ENCODE measurements at regions not wholly inside any gene's neighbourhood (a gene's known extent, or its start where the extent isn't known, plus 50 kb on each side); places are given as distances from the start of the nearest gene placed in this dataset.
A peak's percentile ranks its signal among the peaks of the same experiment; 100 is the strongest.

GRCh38 chrX:40318076-40318475 lies 220.3 kb upstream of the BCOR start:
- TF ChIP-seq POLR2A (IDR thresholded peaks at IDR 0.05) (no peak), CTCF (IDR thresholded peaks at IDR 0.05) (no peak)
- DNase-seq (ENCODE audit: low spot score in 2 of 2): peak in 1 of 2 donors; percentile 65
- no peak overlapping the region for H3K4me3 ChIP-seq (ENCODE audit: low read depth, poor library complexity, severe bottlenecking)
- 70 to 83% methylated on average over 6 of the region's 6 CpGs for WGBS, 2 donors
- intact Hi-C loops (cut with DNase I; ENCODE audit: low total_unique reads): no loop called here

- no peak overlapping the region for H3K4me3 ChIP-seq (ENCODE audit: low read depth, poor library complexity, severe bottlenecking)
- TF ChIP-seq POLR2A (IDR thresholded peaks at IDR 0.05) (no peak), CTCF (IDR thresholded peaks at IDR 0.05) (no peak)
- WGBS, 2 donors: 89 to 97% methylated on average over 4 to 5 of the region's 5 CpGs
- intact Hi-C loops (cut with DNase I; ENCODE audit: low total_unique reads): no loop called here
- DNase-seq (ENCODE audit: low spot score in 2 of 2): no peak
These were observed 218.7 kb upstream of the BCOR start for GRCh38 chrX:40316502-40316901.

GRCh38 chrX:40314070-40314469 lies 216.3 kb upstream of the BCOR start:
- 63 to 80% methylated on average over 2 to 4 of the region's 4 CpGs for WGBS, 2 donors
- TF ChIP-seq POLR2A (IDR thresholded peaks at IDR 0.05): no peak
- no peak for TF ChIP-seq CTCF (IDR thresholded peaks at IDR 0.05)
- no peak for DNase-seq (ENCODE audit: low spot score in 2 of 2)
- intact Hi-C loops (cut with DNase I; ENCODE audit: low total_unique reads): no loop called here
- no peak overlapping the region for H3K4me3 ChIP-seq (ENCODE audit: low read depth, poor library complexity, severe bottlenecking)

- no peak for TF ChIP-seq POLR2A (IDR thresholded peaks at IDR 0.05)
- no peak for TF ChIP-seq CTCF (IDR thresholded peaks at IDR 0.05)
- WGBS, 2 donors: 86 to 92% methylated on average over 4 of the region's 4 CpGs
- intact Hi-C loops (cut with DNase I; ENCODE audit: low total_unique reads): no loop called here
- DNase-seq (ENCODE audit: low spot score in 2 of 2): peak in 1 of 2 donors; percentile 32
- no peak overlapping the region for H3K4me3 ChIP-seq (ENCODE audit: low read depth, poor library complexity, severe bottlenecking)
These were observed 215.5 kb upstream of the BCOR start for GRCh38 chrX:40313269-40313668.

GRCh38 chrX:40310447-40310846 lies 212.7 kb upstream of the BCOR start:
- H3K4me3 ChIP-seq (ENCODE audit: low read depth, poor library complexity, severe bottlenecking): no peak overlapping the region
- intact Hi-C loops (cut with DNase I; ENCODE audit: low total_unique reads): no loop called here
- 39 to 70% methylated on average over 5 of the region's 5 CpGs for WGBS, 2 donors
- DNase-seq (ENCODE audit: low spot score in 2 of 2): peak in 1 of 2 donors; percentile 49
- TF ChIP-seq POLR2A (IDR thresholded peaks at IDR 0.05): no peak
- TF ChIP-seq CTCF (IDR thresholded peaks at IDR 0.05): no peak

- TF ChIP-seq POLR2A (IDR thresholded peaks at IDR 0.05): no peak
- no peak for TF ChIP-seq CTCF (IDR thresholded peaks at IDR 0.05)
- peak in 1 of 2 donors; percentile 65 for DNase-seq (ENCODE audit: low spot score in 2 of 2)
- H3K4me3 ChIP-seq (ENCODE audit: low read depth, poor library complexity, severe bottlenecking): no peak overlapping the region
These were observed 212.3 kb upstream of the BCOR start for GRCh38 chrX:40310016-40310415.

More at GRCh38 chrX:40310016-40310415, 212.3 kb upstream of the BCOR start:
- intact Hi-C loops (cut with DNase I; ENCODE audit: low total_unique reads): no loop called here
- 77 to 92% methylated on average over 7 of the region's 7 CpGs for WGBS, 2 donors
